ENCODE measurements at regions not wholly inside any gene's neighbourhood (a gene's known extent, or its start where the extent isn't known, plus 50 kb on each side); places are given as distances from the start of the nearest gene placed in this dataset.

- DNase-seq (ENCODE audit: low read depth), result no peak
Measured at GRCh38 chr7:7051206-7051877, 131.0 kb upstream of the C1GALT1 start.

- no peak for DNase-seq (ENCODE audit: low read depth)
Measured at GRCh38 chr7:7054252-7054830, 128.0 kb upstream of the C1GALT1 start.

DNA sequence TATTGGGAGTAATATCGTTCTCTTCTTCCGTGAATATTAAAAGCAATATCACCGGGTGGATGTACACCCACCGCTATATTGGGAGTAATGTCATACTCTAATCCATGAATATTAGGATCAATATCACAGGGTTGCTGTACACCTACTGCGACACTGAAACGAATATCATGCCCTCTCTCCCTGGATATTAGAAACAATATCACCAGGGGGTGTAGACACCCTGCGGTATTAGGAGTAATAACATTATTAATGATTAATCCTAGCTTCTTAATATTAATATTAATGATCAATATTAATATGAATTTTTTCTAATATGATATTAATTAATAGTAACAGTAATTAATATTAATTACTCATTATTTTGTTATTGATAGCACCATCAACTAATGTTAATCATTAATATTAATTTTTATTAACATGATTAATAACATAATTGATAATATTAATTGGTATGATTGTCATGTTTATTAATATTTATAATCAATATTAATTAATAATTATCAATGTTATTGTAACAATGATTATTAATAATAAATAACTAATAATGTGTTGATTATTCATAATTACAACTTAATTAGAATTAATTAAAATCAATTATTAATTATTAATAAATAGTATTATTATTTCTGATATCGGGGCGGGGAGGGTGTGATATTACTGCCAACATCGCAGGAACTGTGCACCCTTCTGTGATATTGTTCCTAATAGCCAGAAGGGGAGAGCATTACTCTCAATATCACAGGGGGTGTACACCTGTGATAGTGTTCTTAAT lies 121.3 kb upstream of the C1GALT1 start:
- DNase-seq (ENCODE audit: low read depth), result no peak

GRCh38 chr7:7077945-7078344 lies 104.4 kb upstream of the C1GALT1 start:
- DNase-seq (ENCODE audit: low read depth), result no peak

- no peak for DNase-seq (ENCODE audit: low read depth)
Measured at GRCh38 chr7:7080802-7081201, 101.5 kb upstream of the C1GALT1 start.

DNA sequence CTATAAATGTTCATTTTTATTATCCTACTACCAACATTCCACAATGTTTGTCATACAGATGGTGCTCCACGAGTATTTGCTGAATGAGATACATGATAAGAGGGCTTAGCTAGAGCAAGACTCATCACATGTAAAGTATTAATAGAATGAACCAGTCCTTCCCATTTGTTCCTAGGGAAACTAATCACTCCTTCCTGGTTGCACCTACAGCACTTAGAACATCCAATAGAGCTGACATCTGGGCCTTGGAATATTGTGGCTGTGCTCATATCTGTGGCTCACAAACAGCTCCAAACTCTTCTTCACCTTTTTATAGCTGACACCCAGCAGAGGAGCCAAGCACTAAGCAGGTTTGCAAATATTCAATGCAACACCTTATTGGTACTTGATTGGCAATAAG lies 91.9 kb upstream of the C1GALT1 start:
- DNase-seq (ENCODE audit: low read depth), result no peak

GRCh38 chr7:7098280-7098818 lies 84.0 kb upstream of the C1GALT1 start:
- no peak for DNase-seq (ENCODE audit: low read depth)

DNA sequence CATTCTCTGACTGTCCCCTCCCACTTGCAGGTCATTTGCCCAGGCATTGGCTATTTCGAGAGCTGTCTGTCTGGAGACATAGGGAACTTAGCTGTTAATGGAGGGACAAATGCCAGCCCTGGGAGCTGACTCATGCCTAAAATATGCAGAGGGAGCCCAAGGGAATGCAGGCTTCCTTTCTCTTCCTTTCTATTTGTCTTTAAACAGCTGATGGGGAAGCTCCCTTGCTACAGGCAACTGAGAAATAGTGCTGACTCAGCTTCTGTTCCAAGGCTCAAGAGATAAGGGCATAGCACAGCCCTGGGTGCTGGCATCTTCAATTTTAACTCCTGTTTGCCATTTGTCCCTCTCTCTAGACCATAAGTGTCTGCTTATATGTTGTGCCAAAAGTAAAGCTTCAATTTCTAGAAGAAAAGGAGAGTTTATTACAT lies 82.7 kb upstream of the C1GALT1 start:
- DNase-seq (ENCODE audit: low read depth), result no peak

- DNase-seq (ENCODE audit: low read depth), result no peak
Measured at GRCh38 chr7:7100432-7100849, 81.9 kb upstream of the C1GALT1 start.

- DNase-seq (ENCODE audit: low read depth), result no peak
Measured at GRCh38 chr7:7102906-7103305, 79.4 kb upstream of the C1GALT1 start.

- no peak for DNase-seq (ENCODE audit: low read depth)
Measured at GRCh38 chr7:7103343-7104313, 78.7 kb upstream of the C1GALT1 start.

GRCh38 chr7:7104314-7104698 lies 78.0 kb upstream of the C1GALT1 start:
- no peak for DNase-seq (ENCODE audit: low read depth)

DNA sequence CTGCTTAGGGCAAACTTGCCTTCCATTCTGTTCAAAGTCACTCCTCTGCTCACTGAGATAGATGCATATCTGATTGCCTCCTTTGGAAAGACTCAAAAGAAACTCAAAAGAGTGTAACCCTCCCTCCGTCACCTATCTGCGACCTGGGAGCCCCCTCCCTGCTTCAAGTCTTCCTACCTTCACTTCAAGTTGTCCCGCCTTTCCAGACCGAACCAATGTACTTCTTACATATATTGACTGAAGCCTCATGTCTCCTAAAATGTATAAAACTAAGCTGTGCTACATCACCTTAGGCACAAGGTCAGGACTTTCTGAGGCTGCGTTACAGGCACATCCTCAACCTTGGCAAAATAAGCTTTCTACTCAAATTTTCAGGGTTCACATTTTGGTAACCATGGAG lies 77.4 kb upstream of the C1GALT1 start:
- DNase-seq (ENCODE audit: low read depth), result no peak

- DNase-seq (ENCODE audit: low read depth), result no peak
Measured at GRCh38 chr7:7105800-7106582, 76.4 kb upstream of the C1GALT1 start.

DNA sequence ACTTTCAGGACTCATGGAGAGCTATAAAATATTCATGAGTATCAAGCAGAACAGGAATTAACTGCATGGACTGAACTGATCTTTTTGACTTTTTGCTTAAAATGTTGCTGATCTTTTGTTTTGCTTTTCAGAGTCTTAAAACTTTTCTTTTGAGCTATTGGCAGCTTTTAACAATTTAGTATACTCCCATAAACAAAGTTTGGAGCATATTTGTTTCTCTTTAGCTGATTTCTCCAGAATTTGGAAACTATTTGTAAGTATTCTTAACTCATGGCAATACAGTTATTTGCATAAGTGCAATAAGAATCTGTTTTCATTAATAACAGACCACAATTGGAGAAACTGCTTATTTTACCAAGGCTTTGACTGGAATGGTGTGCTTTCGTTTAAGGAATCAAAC lies 73.4 kb upstream of the C1GALT1 start:
- no peak for DNase-seq (ENCODE audit: low read depth)

DNA sequence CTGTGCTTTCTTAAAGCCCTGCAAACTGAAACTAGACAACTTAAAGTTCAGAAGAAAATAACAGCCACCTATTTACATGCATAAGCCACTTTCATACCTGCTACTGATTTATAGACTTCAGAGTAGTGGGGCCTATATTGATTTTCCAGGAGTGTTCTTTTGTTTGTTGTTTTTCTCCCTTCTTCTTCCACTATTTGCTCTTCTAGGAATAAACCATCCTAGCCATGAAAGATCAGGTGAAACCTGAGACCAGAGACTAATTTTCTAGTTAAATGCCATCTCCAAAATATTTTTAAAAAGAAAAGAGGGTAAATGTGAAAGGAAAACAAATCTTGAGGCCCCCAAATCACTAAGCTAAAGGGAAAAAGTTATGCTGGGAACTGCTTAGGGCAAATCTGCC lies 72.4 kb upstream of the C1GALT1 start:
- DNase-seq (ENCODE audit: low read depth), result no peak

GRCh38 chr7:7110706-7111105 lies 71.6 kb upstream of the C1GALT1 start:
- DNase-seq (ENCODE audit: low read depth), result no peak

- no peak for DNase-seq (ENCODE audit: low read depth)
Measured at GRCh38 chr7:7112868-7113267, 69.5 kb upstream of the C1GALT1 start.

DNA sequence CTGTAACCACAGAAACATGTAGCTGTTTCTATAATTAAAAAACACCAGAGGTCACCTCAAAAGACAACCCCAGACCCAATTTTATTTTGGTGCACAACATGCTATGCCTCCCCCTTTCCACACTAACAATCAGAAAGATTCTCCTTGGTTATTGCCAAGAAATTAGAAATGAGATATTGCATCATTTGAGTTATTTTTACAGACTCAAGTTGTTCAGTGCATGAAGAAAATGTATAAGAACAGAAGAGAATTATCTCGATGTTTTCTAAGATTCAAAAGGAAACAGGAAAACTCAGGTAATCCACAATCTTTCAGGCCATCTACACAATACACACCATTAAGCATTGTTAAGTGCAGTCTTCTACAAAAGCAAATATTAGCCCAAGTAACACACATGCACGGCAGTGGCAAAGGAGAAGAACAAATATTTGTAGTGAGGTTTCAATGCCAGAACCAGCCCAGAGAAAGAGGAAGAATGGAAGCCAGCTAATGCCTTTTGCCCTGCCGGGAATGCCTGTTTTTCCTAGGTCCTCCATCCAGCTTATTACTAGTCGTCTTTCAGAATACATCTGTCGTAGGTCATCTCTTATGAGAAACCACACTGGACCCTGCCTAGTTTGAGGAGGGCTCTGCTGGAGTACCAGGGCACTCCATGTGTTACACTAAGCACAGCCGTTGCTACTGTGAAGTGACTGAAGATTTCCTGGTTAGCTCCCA lies 67.6 kb upstream of the C1GALT1 start:
- no peak for DNase-seq (ENCODE audit: low read depth)

GRCh38 chr7:7117935-7118586 lies 64.3 kb upstream of the C1GALT1 start:
- DNase-seq (ENCODE audit: low read depth), result no peak

Measured in stimulated activated CD8-positive, alpha-beta memory T cell treated with anti-CD3 and anti-CD28 coated beads, Interleukin-12 subunit alpha, Interleukin-12 subunit beta, amount 100 ng/mL, for 4 hours (primary cell).